Colonic mucosa (tissue), 4 donors: ENCODE measurements at regions not wholly inside any gene's neighbourhood (a gene's known extent, or its start where the extent isn't known, plus 50 kb on each side); places are given as distances from the start of the nearest gene placed in this dataset.
A peak's percentile ranks its signal among the peaks of the same experiment; 100 is the strongest.
"Not testable (repeated sequence)": the region's sequence is repeated elsewhere in the genome, so short reads cannot be mapped to it uniquely, and the experiment has no call there.

ENCODE experiments used
- DNase-seq: peaks from one replicate; pipeline ENCODE4 v3.0.0-alpha.2; 2020
- H3K27ac ChIP-seq: fragments of 200-600 bp; one replicate; pipeline ENCODE4 v1.8.0; 2021
- H3K27me3 ChIP-seq: fragments of 200-600 bp; one replicate; pipeline ENCODE4 v1.8.0; 2021
- H3K36me3 ChIP-seq: fragments of 200-600 bp; one replicate; pipeline ENCODE4 v1.8.0; 2021
- H3K4me1 ChIP-seq: fragments of 200-600 bp; one replicate; pipeline ENCODE4 v1.8.0; 2021; ENCODE audit warnings: mild to moderate bottlenecking
- H3K4me3 ChIP-seq: fragments of 200-600 bp; one replicate; pipeline ENCODE4 v1.8.0; 2021
- H3K9ac ChIP-seq, 2 donors: one replicate each; pipeline ENCODE4 v1.7.0; 2013; ENCODE audit warnings: control low read depth in 2 of 2, low read depth in 2 of 2, low read length in 2 of 2
- H3K9me3 ChIP-seq: fragments of 200-600 bp; one replicate; pipeline ENCODE4 v1.8.0; 2021
- intact Hi-C: fragments of 100-400 bp; cut with DNase I; formaldehyde crosslinking; loops from one replicate; pipeline ENCODE4 v1.14.1; 2022
- TF ChIP-seq, protein P1 (sequence below): fragments of 200-600 bp; IDR thresholded peaks from one replicate; pipeline ENCODE4 v1.8.0; 2022; ENCODE audit warnings: antibody characterized with exemption, mild to moderate bottlenecking
- donor health status: healthy.
- donor health status: DM: no; HTN: no; CAD: no.
- donor health status: DM: no; HTN: no; CAD: no.

DNA sequence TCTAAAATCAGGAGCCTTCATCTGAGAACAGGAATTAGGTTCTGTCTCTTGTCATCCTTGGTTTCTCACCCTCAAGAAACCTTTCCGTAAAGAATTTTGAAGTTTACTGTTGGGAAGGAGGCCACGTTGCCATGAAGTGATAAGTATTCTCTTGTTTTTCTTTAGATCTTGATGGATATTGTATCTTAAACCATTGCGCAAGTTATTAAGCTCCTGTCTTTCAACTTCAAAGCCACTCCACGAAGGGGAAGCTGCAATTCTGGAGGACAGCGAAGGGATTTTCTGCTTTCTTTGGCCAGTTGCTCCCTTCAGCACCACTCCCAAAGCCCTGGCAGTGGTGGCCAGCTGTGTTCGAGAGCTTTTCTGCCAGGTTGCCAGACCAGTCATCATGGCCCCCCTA is 198.1 kb upstream of the EXOC2 start:
- H3K9ac ChIP-seq = no peak overlapping the region
- no peak for DNase-seq
- H3K4me1 ChIP-seq = no peaks in the 10 kb centered on the region
- intact Hi-C loops = no loop called here
- no peak overlapping the region for H3K4me3 ChIP-seq
- H3K27me3 ChIP-seq = no peaks in the 10 kb centered on the region
- no peak overlapping the region for H3K27ac ChIP-seq
- TF ChIP-seq, protein P1, sequence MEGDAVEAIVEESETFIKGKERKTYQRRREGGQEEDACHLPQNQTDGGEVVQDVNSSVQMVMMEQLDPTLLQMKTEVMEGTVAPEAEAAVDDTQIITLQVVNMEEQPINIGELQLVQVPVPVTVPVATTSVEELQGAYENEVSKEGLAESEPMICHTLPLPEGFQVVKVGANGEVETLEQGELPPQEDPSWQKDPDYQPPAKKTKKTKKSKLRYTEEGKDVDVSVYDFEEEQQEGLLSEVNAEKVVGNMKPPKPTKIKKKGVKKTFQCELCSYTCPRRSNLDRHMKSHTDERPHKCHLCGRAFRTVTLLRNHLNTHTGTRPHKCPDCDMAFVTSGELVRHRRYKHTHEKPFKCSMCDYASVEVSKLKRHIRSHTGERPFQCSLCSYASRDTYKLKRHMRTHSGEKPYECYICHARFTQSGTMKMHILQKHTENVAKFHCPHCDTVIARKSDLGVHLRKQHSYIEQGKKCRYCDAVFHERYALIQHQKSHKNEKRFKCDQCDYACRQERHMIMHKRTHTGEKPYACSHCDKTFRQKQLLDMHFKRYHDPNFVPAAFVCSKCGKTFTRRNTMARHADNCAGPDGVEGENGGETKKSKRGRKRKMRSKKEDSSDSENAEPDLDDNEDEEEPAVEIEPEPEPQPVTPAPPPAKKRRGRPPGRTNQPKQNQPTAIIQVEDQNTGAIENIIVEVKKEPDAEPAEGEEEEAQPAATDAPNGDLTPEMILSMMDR = no peak
- H3K9me3 ChIP-seq = no peaks in the 10 kb centered on the region
- H3K36me3 ChIP-seq = no peaks in the 10 kb centered on the region

DNA sequence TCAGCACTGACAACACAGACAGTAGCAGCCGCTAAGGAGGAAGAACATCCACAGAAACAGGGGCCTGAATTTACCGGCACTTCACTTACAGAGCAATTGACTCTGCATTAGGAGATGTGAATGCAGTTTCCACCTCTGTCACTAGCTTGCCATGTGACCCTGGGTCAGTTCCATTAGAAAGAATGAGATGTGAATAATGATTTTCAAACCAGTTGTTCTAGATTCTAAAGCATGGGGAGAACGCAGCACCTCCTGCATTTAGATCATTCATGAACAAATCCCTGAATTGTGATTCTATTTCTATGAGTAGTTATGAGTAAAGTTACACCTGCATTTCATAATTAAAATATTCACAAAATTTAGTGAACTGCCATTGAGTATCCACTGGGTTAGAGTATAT is 197.3 kb upstream of the EXOC2 start:
- TF ChIP-seq, protein P1 = no peak
- intact Hi-C loops = no loop called here
- H3K9ac ChIP-seq = no peak overlapping the region
- no peaks in the 10 kb centered on the region for H3K27me3 ChIP-seq
- no peaks in the 10 kb centered on the region for H3K4me1 ChIP-seq
- DNase-seq = no peak
- no peaks in the 10 kb centered on the region for H3K36me3 ChIP-seq
- no peak overlapping the region for H3K4me3 ChIP-seq
- no peaks in the 10 kb centered on the region for H3K9me3 ChIP-seq
- H3K27ac ChIP-seq = no peak overlapping the region

DNA sequence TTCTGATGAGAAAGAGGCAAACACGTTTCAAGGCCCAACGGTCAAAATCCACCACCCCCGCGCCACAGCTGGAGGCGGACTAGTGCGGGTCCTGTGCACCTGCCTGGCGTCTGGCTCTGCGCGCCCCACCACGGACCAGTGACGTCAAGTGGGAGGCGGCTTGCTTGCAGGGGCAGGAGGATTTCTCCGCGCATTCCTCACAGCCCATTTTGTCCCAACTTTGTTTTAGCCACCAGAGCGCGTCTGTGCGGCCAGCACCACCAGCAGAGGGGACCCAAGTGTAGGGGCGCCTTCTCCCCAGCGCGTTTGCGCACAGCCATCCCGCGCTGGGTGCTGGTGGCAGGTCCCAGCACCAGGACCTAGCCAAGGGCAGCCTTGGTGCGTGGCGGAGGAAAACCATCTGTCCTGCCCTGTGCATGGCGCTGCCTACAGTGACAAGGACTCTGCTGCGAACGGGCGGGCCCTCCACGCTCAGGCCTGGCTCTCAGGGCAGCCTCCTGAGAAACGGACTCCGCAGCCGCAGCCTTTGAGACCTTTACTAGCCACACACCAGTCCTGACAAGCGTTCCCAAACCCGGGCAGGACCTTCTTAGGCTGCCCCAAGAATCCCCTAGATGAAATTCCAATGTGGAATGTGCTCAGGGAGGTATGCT is 194.8 kb upstream of the EXOC2 start:
- no peak for DNase-seq
- H3K4me1 ChIP-seq = no peaks in the 10 kb centered on the region
- no peaks in the 10 kb centered on the region for H3K27me3 ChIP-seq
- H3K36me3 ChIP-seq = no peaks in the 10 kb centered on the region
- H3K4me3 ChIP-seq = no peak overlapping the region
- TF ChIP-seq, protein P1 = no peak
- intact Hi-C loops = no loop called here
- no peak overlapping the region for H3K27ac ChIP-seq
- no peaks in the 10 kb centered on the region for H3K9me3 ChIP-seq
- no peak overlapping the region for H3K9ac ChIP-seq

DNA sequence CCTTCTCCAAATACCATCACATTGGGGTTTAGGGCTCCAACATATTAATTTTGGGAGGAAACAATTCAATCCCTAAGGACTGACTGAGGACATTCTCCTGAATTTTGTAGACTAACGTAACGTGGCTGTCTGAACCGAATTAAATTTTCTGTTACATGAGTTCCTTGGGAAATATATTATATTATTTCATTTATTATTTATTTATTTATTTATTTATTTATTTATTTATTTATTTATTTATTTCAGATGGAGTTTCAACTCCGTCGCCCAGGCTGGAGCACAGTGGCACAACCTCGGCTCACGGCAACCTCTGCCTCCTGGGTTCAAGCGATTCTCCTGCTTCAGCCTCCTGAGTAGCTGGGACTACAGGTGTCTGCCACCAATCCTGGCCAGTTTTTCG is 193.2 kb upstream of the EXOC2 start:
- intact Hi-C loops, H3K27me3 ChIP-seq, H3K4me3 ChIP-seq, H3K36me3 ChIP-seq, DNase-seq, H3K9me3 ChIP-seq, H3K9ac ChIP-seq, H3K27ac ChIP-seq, H3K4me1 ChIP-seq: not testable (repeated sequence)

DNA sequence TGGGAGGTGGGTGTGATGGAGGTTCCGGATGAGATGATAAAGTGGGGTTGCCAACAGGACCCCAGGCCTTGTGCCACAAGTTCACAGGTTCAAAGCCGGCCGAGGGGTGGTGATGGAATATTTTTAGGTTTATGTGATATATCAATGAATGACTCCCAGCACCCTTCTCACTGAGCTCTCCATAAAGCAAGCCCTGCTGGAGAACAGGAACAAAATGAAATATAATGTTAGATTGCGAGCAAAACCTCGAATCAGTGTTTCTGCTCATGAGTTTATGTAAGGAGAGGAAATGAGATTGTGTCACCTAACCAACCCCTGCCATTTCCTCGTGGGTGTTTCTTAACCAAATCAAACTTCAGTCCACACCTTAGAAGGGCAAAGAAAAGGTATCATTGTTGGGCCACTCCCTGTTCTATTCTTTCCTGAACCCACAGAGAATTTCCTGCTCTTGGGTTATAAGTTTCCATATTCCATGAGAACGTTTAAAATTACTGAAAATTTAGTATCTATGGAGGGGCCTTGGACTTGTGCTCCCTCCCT is 192.2 kb upstream of the EXOC2 start:
- Histone ChIP-seq H3K4me1 (no peaks in the 10 kb centered on the region), H3K27me3 (no peaks in the 10 kb centered on the region), H3K4me3 (no peak overlapping the region), H3K9ac (peak overlapping the region in 1 of 2 donors; percentile 38), H3K27ac (peak overlapping the region; percentile 65), H3K9me3 (no peaks in the 10 kb centered on the region), H3K36me3 (no peaks in the 10 kb centered on the region)
- DNase-seq = peak; percentile 65
- TF ChIP-seq, protein P1 = no peak
- intact Hi-C loops = no loop called here

DNA sequence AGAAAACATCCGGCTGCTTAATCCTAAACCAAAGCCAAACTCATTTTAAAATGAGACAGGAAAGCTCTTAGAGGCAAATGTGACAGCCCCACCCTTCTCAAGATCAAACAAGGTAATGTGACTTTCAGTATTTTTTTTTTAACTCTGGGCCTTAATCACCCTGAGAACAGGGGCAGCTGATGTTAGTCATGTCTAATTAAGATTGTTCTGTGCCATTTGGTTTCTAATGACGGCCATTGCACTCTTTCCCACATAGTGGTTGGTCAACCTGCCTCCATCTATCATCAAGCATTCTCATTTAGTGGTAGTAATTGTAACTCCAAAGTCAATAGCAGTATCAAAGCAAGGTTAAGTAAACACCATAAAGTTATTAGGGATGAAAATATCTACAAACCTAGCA is 191.6 kb upstream of the EXOC2 start:
- TF ChIP-seq, protein P1 = no peak
- intact Hi-C loops = no loop called here
- no peaks in the 10 kb centered on the region for H3K4me1 ChIP-seq
- no peaks in the 10 kb centered on the region for H3K27me3 ChIP-seq
- peak; percentile 42 for DNase-seq
- no peaks in the 10 kb centered on the region for H3K9me3 ChIP-seq
- H3K27ac ChIP-seq = peak overlapping the region; percentile 65
- no peak overlapping the region for H3K9ac ChIP-seq
- no peaks in the 10 kb centered on the region for H3K36me3 ChIP-seq
- H3K4me3 ChIP-seq = no peak overlapping the region
